OCI-LY1 (cell line): ENCODE measurements at regions not wholly inside any gene's neighbourhood (a gene's known extent, or its start where the extent isn't known, plus 50 kb on each side); places are given as distances from the start of the nearest gene placed in this dataset.

Experiments used
- H2AFZ ChIP-seq: fragments of 200-600 bp; sonication (generic), shearing (Covaris generic); 2 replicates; pipeline ENCODE4 v1.6.0; 2014; ENCODE audit warnings: antibody characterized with exemption, mild to moderate bottlenecking, low read length
- H3F3A ChIP-seq: fragments of 200-600 bp; sonication (generic), shearing (Covaris generic); 2 replicates; pipeline ENCODE4 v1.6.0; 2014; ENCODE audit warnings: mild to moderate bottlenecking, antibody characterized with exemption, low read length, moderate library complexity; ENCODE audit not compliant: insufficient read depth
- H3K27ac ChIP-seq: fragments of 200-600 bp; sonication (generic); 2 replicates; pipeline ENCODE4 v1.5.1; 2014; ENCODE audit warnings: low read length, mixed run types, mild to moderate bottlenecking, low read depth; ENCODE audit not compliant: poor library complexity, severe bottlenecking
- H3K27me3 ChIP-seq: fragments of 200-600 bp; sonication (generic); 2 replicates; pipeline ENCODE4 v1.6.0; 2014; ENCODE audit warnings: antibody characterized with exemption, mild to moderate bottlenecking, low read length, moderate library complexity; ENCODE audit not compliant: insufficient read depth
- H3K36me3 ChIP-seq: fragments of 200-600 bp; sonication (generic); 2 replicates; pipeline ENCODE4 v1.6.1; 2014; ENCODE audit warnings: mild to moderate bottlenecking, antibody characterized with exemption, low read length, moderate library complexity, mixed read lengths; ENCODE audit not compliant: insufficient read depth
- H3K4me1 ChIP-seq: fragments of 200-600 bp; sonication (generic); 2 replicates; pipeline ENCODE4 v1.5.1; 2014; ENCODE audit warnings: mild to moderate bottlenecking, low read length, moderate library complexity; ENCODE audit not compliant: insufficient read depth, severe bottlenecking
- H3K4me2 ChIP-seq: fragments of 200-600 bp; sonication (generic), shearing (Covaris generic); 2 replicates; pipeline ENCODE4 v1.6.1; 2014; ENCODE audit warnings: low read length
- H3K4me3 ChIP-seq: fragments of 200-600 bp; sonication (generic); 2 replicates; pipeline ENCODE4 v1.5.1; 2014; ENCODE audit warnings: low read length, low read depth, mild to moderate bottlenecking, mixed read lengths; ENCODE audit not compliant: poor library complexity, severe bottlenecking
- H3K79me2 ChIP-seq: fragments of 200-600 bp; shearing (Covaris generic); 2 replicates; pipeline ENCODE4 v1.6.1; 2016; ENCODE audit warnings: mixed run types, low read length, mixed read lengths; ENCODE audit not compliant: insufficient read depth
- H3K9ac ChIP-seq: fragments of 200-600 bp; sonication (generic), shearing (Covaris generic); 2 replicates; pipeline ENCODE4 v1.6.1; 2014; ENCODE audit warnings: mild to moderate bottlenecking, low read length, mixed read lengths
- H3K9me2 ChIP-seq: fragments of 200-600 bp; sonication (generic), shearing (Covaris generic); 2 replicates; pipeline ENCODE4 v1.6.1; 2014; ENCODE audit warnings: low read depth, mild to moderate bottlenecking, low read length, mixed read lengths
- H3K9me3 ChIP-seq: fragments of 200-600 bp; shearing (Covaris generic); 2 replicates; pipeline ENCODE4 v1.6.1; 2014; ENCODE audit warnings: low read length, mixed read lengths
- H4K20me1 ChIP-seq: fragments of 200-600 bp; sonication (generic), shearing (Covaris generic); 2 replicates; pipeline ENCODE4 v1.6.0; 2016; ENCODE audit warnings: mild to moderate bottlenecking, low read length; ENCODE audit not compliant: insufficient read depth
- CTCF ChIP-seq: fragments of 200-600 bp; sonication (generic), shearing (Covaris generic); IDR thresholded peaks from 2 replicates; pipeline ENCODE4 v1.5.1; 2017; ENCODE audit warnings: mild to moderate bottlenecking, antibody characterized with exemption, low read length, moderate library complexity, mixed read lengths
- EZH2 ChIP-seq: fragments of 200-600 bp; sonication (generic), shearing (Covaris generic); IDR thresholded peaks from 2 replicates; pipeline ENCODE4 v1.8.0; 2017; ENCODE audit warnings: borderline replicate concordance, mixed run types, mild to moderate bottlenecking, antibody characterized with exemption, low read length, moderate library complexity, mixed read lengths

GRCh38 chr3:152706991-152707713 lies 127.8 kb upstream of the P2RY1 start:
- H3K9ac ChIP-seq, result no peak overlapping the region
- H3K4me2 ChIP-seq, result no peak overlapping the region
- no peaks in the 10 kb centered on the region for H3F3A ChIP-seq
- no peaks in the 10 kb centered on the region for H3K79me2 ChIP-seq
- no peaks in the 10 kb centered on the region for H3K27me3 ChIP-seq
- H3K9me3 ChIP-seq, result no peaks in the 10 kb centered on the region
- H3K27ac ChIP-seq, result no peak overlapping the region
- H4K20me1 ChIP-seq, result no peaks in the 10 kb centered on the region
- H3K36me3 ChIP-seq, result no peaks in the 10 kb centered on the region
- TF ChIP-seq CTCF, result no peak
- TF ChIP-seq EZH2, result no peak
- H3K4me1 ChIP-seq, result no peaks in the 10 kb centered on the region
- no peak overlapping the region for H2AFZ ChIP-seq
- H3K9me2 ChIP-seq, result no peaks in the 10 kb centered on the region
- H3K4me3 ChIP-seq, result no peak overlapping the region

GRCh38 chr3:152709659-152710058 lies 125.3 kb upstream of the P2RY1 start:
- no peaks in the 10 kb centered on the region for H3K4me1 ChIP-seq
- H2AFZ ChIP-seq, result no peak overlapping the region
- no peaks in the 10 kb centered on the region for H3K27me3 ChIP-seq
- H3K4me3 ChIP-seq, result no peak overlapping the region
- H3K9ac ChIP-seq, result no peak overlapping the region
- H3K9me2 ChIP-seq, result no peaks in the 10 kb centered on the region
- no peaks in the 10 kb centered on the region for H4K20me1 ChIP-seq
- TF ChIP-seq EZH2 (no peak), CTCF (no peak)
- no peaks in the 10 kb centered on the region for H3F3A ChIP-seq
- H3K79me2 ChIP-seq, result no peaks in the 10 kb centered on the region
- H3K9me3 ChIP-seq, result no peaks in the 10 kb centered on the region
- H3K27ac ChIP-seq, result no peak overlapping the region
- H3K36me3 ChIP-seq, result no peaks in the 10 kb centered on the region
- H3K4me2 ChIP-seq, result no peak overlapping the region

GRCh38 chr3:152710549-152710948 lies 124.4 kb upstream of the P2RY1 start:
- Histone ChIP-seq H3K9ac (no peak overlapping the region), H3K4me2 (no peak overlapping the region), H3K36me3 (no peaks in the 10 kb centered on the region), H3K27me3 (no peaks in the 10 kb centered on the region), H3K79me2 (no peaks in the 10 kb centered on the region), H3K4me1 (no peaks in the 10 kb centered on the region), H4K20me1 (no peaks in the 10 kb centered on the region), H3K27ac (no peak overlapping the region), H3K9me3 (no peaks in the 10 kb centered on the region), H3F3A (no peaks in the 10 kb centered on the region), H2AFZ (no peak overlapping the region), H3K9me2 (no peaks in the 10 kb centered on the region), H3K4me3 (no peak overlapping the region)
- no peak for TF ChIP-seq CTCF
- TF ChIP-seq EZH2, result no peak
